T-cell (primary cell): ENCODE measurements at regions not wholly inside any gene's neighbourhood (a gene's known extent, or its start where the extent isn't known, plus 50 kb on each side); places are given as distances from the start of the nearest gene placed in this dataset.
"Not testable (repeated sequence)": the region's sequence is repeated elsewhere in the genome, so short reads cannot be mapped to it uniquely, and the experiment has no call there.

Source experiments
- ATAC-seq, 4 experiments: fragments of 200-7000 bp in 3 of 4; fragments of 150-1000 bp in 1 of 4; cut with Tn5 transposase; replicated peaks in 1 of 4; 1 replicate in 3 of 4; 2 replicates in 1 of 4; pipeline ENCODE4 v1.10.0; 2021; ENCODE audit warnings: moderate library complexity in 3 of 4, mild to moderate bottlenecking in 2 of 4, moderate number of reproducible peaks in 1 of 4
- CTCF ChIA-PET, 2 donors: fragments of 300-600 bp; sonication (Branson Sonifier 250); formaldehyde crosslinking; loops; one replicate each; lab custom pipeline; 2022; ENCODE audit warnings: antibody characterized with exemption in 2 of 2; lab: Charles Lee
- POLR2A ChIA-PET, 2 donors: fragments of 300-600 bp; sonication (Branson Sonifier 250); formaldehyde crosslinking; loops; one replicate each; lab custom pipeline; 2022; ENCODE audit warnings: antibody characterized with exemption in 2 of 2; lab: Charles Lee
- DNase-seq, 35 experiments: peaks; one replicate each; pipeline versions ENCODE4 v3.0.0 to v3.0.0-alpha.2; 2013 to 2023
- H3K27ac ChIP-seq: one replicate; pipeline ENCODE4 v1.5.1; 2013; ENCODE audit warnings: low read length
- H3K27me3 ChIP-seq, 2 experiments: replicated peaks in 1 of 2; 1 replicate in 1 of 2; 2 replicates in 1 of 2; pipeline versions ENCODE4 v1.6.1 to v1.7.0; 2013; ENCODE audit warnings: low read length in 1 of 2, mixed read lengths in 1 of 2; ENCODE audit not compliant: control insufficient read depth in 2 of 2, insufficient read depth in 2 of 2; ENCODE audit errors: extremely low read depth in 1 of 2
- H3K36me3 ChIP-seq, 2 donors: 1 replicate in 1 of 2; 2 replicates in 1 of 2; pipeline versions ENCODE4 v1.6.1 to v1.7.0; 2013; ENCODE audit warnings: low read length in 1 of 2; ENCODE audit not compliant: control insufficient read depth in 2 of 2, insufficient read depth in 1 of 2; ENCODE audit errors: extremely low read depth in 1 of 2
- H3K4me1 ChIP-seq, 2 experiments: 1 replicate in 1 of 2; 2 replicates in 1 of 2; pipeline versions ENCODE4 v1.6.1 to v1.7.0; 2013; ENCODE audit warnings: low read length in 2 of 2, mixed read lengths in 1 of 2; ENCODE audit not compliant: insufficient read depth in 2 of 2, control insufficient read depth in 1 of 2; ENCODE audit errors: extremely low read depth in 1 of 2
- H3K4me3 ChIP-seq, 2 donors: 1 replicate in 1 of 2; 2 replicates in 1 of 2; pipeline versions ENCODE4 v1.5.1 to v1.7.0; 2013; ENCODE audit warnings: mild to moderate bottlenecking in 2 of 2, low read length in 1 of 2, moderate library complexity in 1 of 2; ENCODE audit not compliant: control insufficient read depth in 1 of 2; ENCODE audit errors: extremely low read depth in 1 of 2
- H3K9me3 ChIP-seq: 2 replicates; pipeline ENCODE4 v1.7.0; 2013
- H3K27ac Mint-ChIP-seq, 2 donors: one replicate each; pipeline ENCODE4 v1.8.0; 2020 to 2021; ENCODE audit warnings: mild to moderate bottlenecking in 2 of 2, mixed read lengths in 2 of 2
- H3K27me3 Mint-ChIP-seq, 2 donors: one replicate each; pipeline ENCODE4 v1.8.0; 2021 to 2022; ENCODE audit warnings: mixed read lengths in 2 of 2
- H3K36me3 Mint-ChIP-seq: one replicate; pipeline ENCODE4 v1.8.0; 2021; ENCODE audit warnings: mixed read lengths
- H3K4me1 Mint-ChIP-seq, 3 donors: one replicate each; pipeline ENCODE4 v1.8.0; 2020 to 2022; ENCODE audit warnings: mixed read lengths in 3 of 3, mild to moderate bottlenecking in 1 of 3
- H3K4me3 Mint-ChIP-seq, 3 donors: one replicate each; pipeline ENCODE4 v1.8.0; 2020 to 2022; ENCODE audit warnings: mild to moderate bottlenecking in 3 of 3, mixed read lengths in 3 of 3, moderate library complexity in 3 of 3
- H3K9me3 Mint-ChIP-seq, 3 donors: one replicate each; pipeline ENCODE4 v1.8.0; 2020 to 2022; ENCODE audit warnings: mixed read lengths in 3 of 3
- WGBS: methylation state at CpG from one replicate; pipeline ENCODE4 v1.1.5; 2013; ENCODE audit warnings: missing lambda C conversion rate; ENCODE audit not compliant: insufficient coverage; 5-methylcytosine and 5-hydroxymethylcytosine counted together

GRCh38 chr4:58301376-58301999 is 1191.3 kb upstream of the IGFBP7 start:
- ATAC-seq (no peak), DNase-seq (no peak)
- Mint-ChIP-seq H3K27ac (no peak overlapping the region), H3K9me3 (peaks cover 10 to 14% (median 10%) of the 10 kb centered on the region in 3 donors), H3K36me3 (no peaks in the 10 kb centered on the region), H3K27me3 (no peaks in the 10 kb centered on the region), H3K4me3 (no peak overlapping the region), H3K4me1 (no peaks in the 10 kb centered on the region)
- Histone ChIP-seq H3K4me3 (no peak overlapping the region), H3K4me1 (no peaks in the 10 kb centered on the region), H3K27me3 (no peaks in the 10 kb centered on the region), H3K27ac (no peak overlapping the region), H3K9me3 (no peaks in the 10 kb centered on the region), H3K36me3 (no peaks in the 10 kb centered on the region)
- CTCF ChIA-PET: no interaction called here
- 40% methylated on average over 1 of the region's 2 CpGs for WGBS
- POLR2A ChIA-PET: no interaction called here

DNA sequence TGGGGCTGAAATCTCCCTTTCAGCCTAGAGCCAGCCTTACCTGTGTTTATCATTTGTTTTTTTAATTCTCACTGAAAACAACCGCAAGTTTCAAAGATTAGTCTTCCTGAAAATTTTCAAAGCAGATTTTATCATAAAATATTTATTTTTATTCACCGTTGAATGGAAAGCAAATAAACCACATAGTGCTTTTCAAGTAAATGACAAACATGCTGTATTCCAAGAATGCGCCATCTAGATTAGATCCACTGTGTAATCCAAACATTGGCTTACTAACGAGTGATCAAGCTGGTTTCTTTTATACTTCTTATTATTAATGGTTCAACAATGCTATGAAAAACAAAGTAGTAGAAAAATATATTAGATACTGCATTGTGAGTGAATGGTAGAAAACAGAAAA is 1176.2 kb upstream of the IGFBP7 start:
- H3K9me3 Mint-ChIP-seq: peaks cover 14 to 21% (median 20%) of the 10 kb centered on the region in 3 donors
- CTCF ChIA-PET: no interaction called here
- H3K4me1 Mint-ChIP-seq: no peaks in the 10 kb centered on the region
- no CpG with 5 or more reads among the region's 4 CpGs for WGBS
- no peak overlapping the region for H3K27ac Mint-ChIP-seq
- Histone ChIP-seq H3K27ac (no peak overlapping the region), H3K36me3 (no peaks in the 10 kb centered on the region), H3K4me3 (no peak overlapping the region), H3K9me3 (no peaks in the 10 kb centered on the region), H3K27me3 (no peaks in the 10 kb centered on the region), H3K4me1 (no peaks in the 10 kb centered on the region)
- no peak overlapping the region for H3K4me3 Mint-ChIP-seq
- H3K27me3 Mint-ChIP-seq: no peaks in the 10 kb centered on the region
- ATAC-seq (no peak), DNase-seq (no peak)
- POLR2A ChIA-PET: no interaction called here
- no peaks in the 10 kb centered on the region for H3K36me3 Mint-ChIP-seq

DNA sequence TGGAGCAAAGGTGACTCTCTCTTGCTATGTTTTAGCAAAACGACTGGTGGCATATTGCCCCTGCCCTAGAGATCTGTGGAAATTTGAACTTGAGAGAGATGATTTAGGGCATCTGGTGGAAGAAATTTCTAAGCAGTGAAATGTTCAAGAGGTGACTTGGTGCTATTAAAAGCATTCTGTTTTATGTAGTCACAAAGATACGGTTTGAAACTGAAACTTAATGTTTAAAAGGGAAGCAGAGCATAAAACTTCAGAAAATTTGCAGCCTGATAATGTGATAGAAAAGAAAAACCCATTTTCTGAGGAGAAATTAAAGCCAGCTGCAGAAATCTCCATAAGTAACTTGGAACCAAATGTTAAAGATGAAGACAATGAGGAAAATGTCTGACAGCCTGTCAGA is 1170.7 kb upstream of the IGFBP7 start:
- H3K4me3 ChIP-seq, H3K4me1 ChIP-seq, H3K27me3 ChIP-seq, DNase-seq, H3K4me3 Mint-ChIP-seq, H3K27ac ChIP-seq, H3K36me3 ChIP-seq, H3K36me3 Mint-ChIP-seq, H3K27ac Mint-ChIP-seq, H3K27me3 Mint-ChIP-seq, ATAC-seq, POLR2A ChIA-PET, CTCF ChIA-PET, H3K9me3 ChIP-seq, H3K4me1 Mint-ChIP-seq: not testable (repeated sequence)
- H3K9me3 Mint-ChIP-seq: peaks cover 15 to 19% (median 16%) of the 10 kb centered on the region in 3 donors
- 49% methylated on average over 2 of the region's 2 CpGs for WGBS

GRCh38 chr4:58275856-58276255 is 1165.7 kb upstream of the IGFBP7 start:
- Mint-ChIP-seq H3K4me1 (no peaks in the 10 kb centered on the region), H3K27ac (no peak overlapping the region), H3K36me3 (no peaks in the 10 kb centered on the region), H3K27me3 (no peaks in the 10 kb centered on the region), H3K4me3 (no peak overlapping the region), H3K9me3 (peaks cover 10 to 11% (median 10%) of the 10 kb centered on the region in 3 donors)
- ChIA-PET POLR2A (no interaction called here), CTCF (no interaction called here)
- no peak for ATAC-seq
- Histone ChIP-seq H3K27ac (no peak overlapping the region), H3K27me3 (no peaks in the 10 kb centered on the region), H3K9me3 (no peaks in the 10 kb centered on the region), H3K4me1 (no peaks in the 10 kb centered on the region), H3K36me3 (no peaks in the 10 kb centered on the region), H3K4me3 (no peak overlapping the region)
- no peak for DNase-seq
- no CpG with 5 or more reads among the region's 1 CpG for WGBS

DNA sequence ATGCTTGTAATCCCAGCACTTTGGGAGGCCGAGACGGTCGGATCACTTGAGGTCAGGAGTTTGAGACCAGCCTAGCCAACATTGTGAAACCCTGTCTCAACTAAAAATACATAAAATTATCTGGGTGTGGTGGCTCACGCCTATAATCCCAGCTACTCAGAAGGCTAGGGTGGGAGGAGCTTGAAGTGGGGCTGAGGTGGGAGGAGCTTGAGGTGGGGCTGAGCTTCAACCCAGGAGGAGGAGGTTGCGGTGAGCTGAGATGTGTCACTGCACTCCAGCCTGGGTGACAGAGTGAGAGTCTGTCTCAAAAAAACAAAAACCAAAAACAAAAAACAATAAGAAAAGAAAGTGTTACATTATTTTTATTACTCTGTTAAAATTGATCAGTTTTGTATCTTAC is 1164.4 kb upstream of the IGFBP7 start:
- ChIA-PET POLR2A (no interaction called here), CTCF (no interaction called here)
- Histone ChIP-seq H3K4me1 (no peaks in the 10 kb centered on the region), H3K27ac (no peak overlapping the region), H3K4me3 (no peak overlapping the region), H3K9me3 (no peaks in the 10 kb centered on the region), H3K36me3 (no peaks in the 10 kb centered on the region), H3K27me3 (no peaks in the 10 kb centered on the region)
- ATAC-seq (no peak), DNase-seq (no peak)
- no peaks in the 10 kb centered on the region for H3K4me1 Mint-ChIP-seq
- no peak overlapping the region for H3K4me3 Mint-ChIP-seq
- no peaks in the 10 kb centered on the region for H3K27me3 Mint-ChIP-seq
- H3K36me3 Mint-ChIP-seq: no peaks in the 10 kb centered on the region
- no CpG with 5 or more reads among the region's 5 CpGs for whole genome bisulfite sequencing
- peaks cover 4 to 6% (median 5%) of the 10 kb centered on the region in 3 donors for H3K9me3 Mint-ChIP-seq
- no peak overlapping the region for H3K27ac Mint-ChIP-seq

DNA sequence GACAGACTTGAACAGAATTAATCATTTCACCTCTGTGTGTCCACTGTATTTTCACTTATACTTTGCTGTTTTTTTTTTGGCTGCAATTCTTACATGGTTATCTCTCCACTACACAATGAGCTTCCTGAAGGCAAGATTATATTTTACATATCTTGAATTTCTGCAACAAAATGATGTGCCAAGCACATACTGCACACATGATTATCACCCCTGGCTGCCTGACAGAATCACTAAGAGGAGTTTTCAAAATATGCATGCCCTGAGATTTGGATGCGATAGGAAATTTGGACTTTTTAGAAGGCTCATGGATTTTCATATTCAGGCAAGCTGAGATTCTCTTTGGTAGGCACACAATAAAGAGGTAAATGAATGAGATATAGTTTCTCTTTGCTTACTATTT is 1162.1 kb upstream of the IGFBP7 start:
- Histone ChIP-seq H3K4me1 (no peaks in the 10 kb centered on the region), H3K27me3 (no peaks in the 10 kb centered on the region), H3K36me3 (no peaks in the 10 kb centered on the region), H3K4me3 (no peak overlapping the region), H3K9me3 (no peaks in the 10 kb centered on the region), H3K27ac (no peak overlapping the region)
- Mint-ChIP-seq H3K9me3 (peaks cover 13 to 16% (median 15%) of the 10 kb centered on the region in 3 donors), H3K27me3 (no peaks in the 10 kb centered on the region), H3K27ac (no peak overlapping the region), H3K4me1 (no peaks in the 10 kb centered on the region), H3K4me3 (no peak overlapping the region), H3K36me3 (no peaks in the 10 kb centered on the region)
- POLR2A ChIA-PET: no interaction called here
- CTCF ChIA-PET: no interaction called here
- DNase-seq (no peak), ATAC-seq (no peak)
- WGBS: 60% methylated on average over 1 of the region's 1 CpG

DNA sequence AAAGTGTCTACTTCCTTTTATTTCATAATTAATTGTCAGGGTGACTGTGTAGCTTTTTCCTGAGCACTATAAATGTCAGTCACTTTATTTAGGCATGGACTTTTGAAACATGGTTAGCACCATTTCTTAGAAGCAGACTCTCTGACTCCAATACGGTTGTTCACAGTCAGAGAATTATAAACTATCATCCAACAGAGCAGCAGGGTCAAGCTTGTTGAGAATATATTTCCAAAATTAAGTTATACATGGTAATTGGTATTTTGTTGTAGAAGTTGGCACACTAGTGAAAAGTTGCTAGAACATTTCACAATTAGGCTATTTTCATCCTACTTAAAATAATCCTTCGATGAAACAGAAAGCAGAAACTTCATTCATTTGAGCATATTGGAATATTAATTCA is 1155.5 kb upstream of the IGFBP7 start:
- POLR2A ChIA-PET: no interaction called here
- Mint-ChIP-seq H3K27ac (no peak overlapping the region), H3K36me3 (no peaks in the 10 kb centered on the region), H3K27me3 (no peaks in the 10 kb centered on the region), H3K4me3 (no peak overlapping the region), H3K9me3 (peaks cover 13 to 19% (median 15%) of the 10 kb centered on the region in 3 donors), H3K4me1 (no peaks in the 10 kb centered on the region)
- no CpG with 5 or more reads among the region's 2 CpGs for WGBS
- H3K9me3 ChIP-seq: no peaks in the 10 kb centered on the region
- H3K4me3 ChIP-seq: no peak overlapping the region
- no peak overlapping the region for H3K27ac ChIP-seq
- CTCF ChIA-PET: no interaction called here
- H3K4me1 ChIP-seq: no peaks in the 10 kb centered on the region
- H3K27me3 ChIP-seq: no peaks in the 10 kb centered on the region
- H3K36me3 ChIP-seq: no peaks in the 10 kb centered on the region
- ATAC-seq (no peak), DNase-seq (no peak)
